CD4-positive, alpha-beta T cell (primary cell): ENCODE measurements at regions not wholly inside any gene's neighbourhood (a gene's known extent, or its start where the extent isn't known, plus 50 kb on each side); places are given as distances from the start of the nearest gene placed in this dataset.

Experiments used
- ATAC-seq: fragments of 200-7000 bp; cut with Tn5 transposase; one replicate; pipeline ENCODE4 v1.10.0; 2022; ENCODE audit warnings: mild to moderate bottlenecking; ENCODE audit not compliant: poor library complexity
- CTCF ChIA-PET: fragments of 350-600 bp; sonication (Branson Sonifier 250); formaldehyde crosslinking; loops from one replicate; lab custom pipeline; 2021; ENCODE audit warnings: antibody characterized with exemption, inconsistent platforms; lab: Charles Lee
- POLR2A ChIA-PET: fragments of 350-600 bp; sonication (Branson Sonifier 250); formaldehyde crosslinking; loops from one replicate; lab custom pipeline; 2021; ENCODE audit warnings: antibody characterized with exemption, inconsistent platforms; lab: Charles Lee
- DNase-seq, 14 experiments: peaks; one replicate each; pipeline ENCODE4 v3.0.0-alpha.2; 2013 to 2020; ENCODE audit warnings: mixed read lengths in 2 of 14
- H3K27ac ChIP-seq, 2 donors: one replicate each; pipeline versions ENCODE4 v1.5.1 to v1.7.0; 2013; ENCODE audit warnings: low read length in 2 of 2, low read depth in 1 of 2, mild to moderate bottlenecking in 1 of 2
- H3K27me3 ChIP-seq, 2 experiments: 1 replicate in 1 of 2; 2 replicates in 1 of 2; pipeline versions ENCODE4 v1.6.1 to v1.7.0; 2013; ENCODE audit warnings: low read length in 2 of 2, control low read depth in 1 of 2, mild to moderate bottlenecking in 1 of 2, moderate library complexity in 1 of 2; ENCODE audit not compliant: insufficient read depth in 2 of 2, control insufficient read depth in 1 of 2
- H3K36me3 ChIP-seq: one replicate; pipeline ENCODE4 v1.6.1; 2013; ENCODE audit warnings: low read length, control low read depth; ENCODE audit not compliant: insufficient read depth
- H3K4me1 ChIP-seq: one replicate; pipeline ENCODE4 v1.6.1; 2013; ENCODE audit warnings: low read length, control low read depth; ENCODE audit not compliant: insufficient read depth
- H3K4me3 ChIP-seq: one replicate; pipeline ENCODE4 v1.5.1; 2013; ENCODE audit warnings: mild to moderate bottlenecking, low read length, moderate library complexity
- H3K9me3 ChIP-seq, 2 experiments: 1 replicate in 1 of 2; 2 replicates in 1 of 2; pipeline versions ENCODE4 v1.6.1 to v1.7.0; 2013; ENCODE audit warnings: low read length in 2 of 2, mild to moderate bottlenecking in 2 of 2, control low read depth in 1 of 2, moderate library complexity in 1 of 2; ENCODE audit not compliant: control insufficient read depth in 1 of 2, insufficient read depth in 1 of 2
- H3K27ac Mint-ChIP-seq: one replicate; pipeline ENCODE4 v1.8.0; 2020; ENCODE audit warnings: mixed read lengths
- H3K27me3 Mint-ChIP-seq: one replicate; pipeline ENCODE4 v1.8.0; 2021; ENCODE audit warnings: mixed read lengths
- H3K36me3 Mint-ChIP-seq: one replicate; pipeline ENCODE4 v1.8.0; 2021; ENCODE audit warnings: low read depth, mixed read lengths
- H3K4me1 Mint-ChIP-seq: one replicate; pipeline ENCODE4 v1.8.0; 2021; ENCODE audit warnings: low read depth, mixed read lengths
- H3K4me3 Mint-ChIP-seq: one replicate; pipeline ENCODE4 v1.8.0; 2020; ENCODE audit warnings: mild to moderate bottlenecking, mixed read lengths
- H3K9me3 Mint-ChIP-seq: one replicate; pipeline ENCODE4 v1.8.0; 2020; ENCODE audit warnings: mixed read lengths
- CTCF ChIP-seq: fragments of 200-600 bp; IDR thresholded peaks from one replicate; pipeline ENCODE4 v1.8.0; 2022; ENCODE audit warnings: antibody characterized with exemption, mild to moderate bottlenecking
- intact Hi-C, 2 experiments: fragments of 100-400 bp; cut with DNase I in 1 of 2; cut with micrococcal nuclease in 1 of 2; formaldehyde crosslinking; loops; one replicate each; pipeline versions ENCODE4 v1.15.1 to v1.9.0; 2023 to 2025; cut with DNase I, micrococcal nuclease

DNA sequence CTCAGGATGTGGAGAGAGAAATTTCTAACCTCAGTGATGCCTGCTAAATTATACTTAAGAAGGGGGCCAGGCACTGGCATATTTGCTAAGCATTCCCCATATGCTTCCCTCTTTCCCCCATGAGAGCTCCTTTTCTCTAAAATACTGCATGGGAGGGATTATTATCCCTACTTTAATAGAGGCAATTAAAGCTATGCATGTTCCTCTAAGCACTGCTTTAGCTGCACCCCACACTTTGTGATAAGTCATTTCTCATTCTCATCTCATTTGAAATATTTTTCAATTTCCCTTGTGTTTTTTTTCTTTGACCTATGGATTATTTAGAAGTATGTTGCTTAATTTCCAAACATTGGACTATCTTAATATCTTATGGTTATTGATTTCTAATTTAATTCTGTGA, 72.1 kb upstream of the CIBAR2 start:
- ATAC-seq: no peak
- H3K4me3 Mint-ChIP-seq: no peak overlapping the region

GRCh38 chr16:85185303-85186100, 73.2 kb upstream of the CIBAR2 start:
- H3K36me3 Mint-ChIP-seq: no peaks in the 10 kb centered on the region
- Histone ChIP-seq H3K27me3 (no peaks in the 10 kb centered on the region), H3K27ac (no peak overlapping the region), H3K36me3 (no peaks in the 10 kb centered on the region), H3K9me3 (peaks cover 19 to 48% of the 10 kb centered on the region in 2 experiments), H3K4me3 (no peak overlapping the region), H3K4me1 (no peaks in the 10 kb centered on the region)
- DNase-seq: no peak
- CTCF ChIA-PET: no interaction called here
- POLR2A ChIA-PET: no interaction called here
- no peak for ATAC-seq
- H3K4me3 Mint-ChIP-seq: no peak overlapping the region
- intact Hi-C loops: no loop called here
- peaks cover 13% of the 10 kb centered on the region for H3K27me3 Mint-ChIP-seq
- TF ChIP-seq CTCF: no peak
- no peak overlapping the region for H3K27ac Mint-ChIP-seq
- no peaks in the 10 kb centered on the region for H3K4me1 Mint-ChIP-seq
- peaks cover 5% of the 10 kb centered on the region for H3K9me3 Mint-ChIP-seq

More for the DNA sequence above, 72.1 kb upstream of the CIBAR2 start:
- H3K4me3 ChIP-seq: no peak overlapping the region
- H3K9me3 ChIP-seq: peaks cover 12 to 46% of the 10 kb centered on the region in 2 experiments
- POLR2A ChIA-PET: no interaction called here
- CTCF ChIA-PET: no interaction called here
- no peak for TF ChIP-seq CTCF
- no peak overlapping the region for H3K27ac ChIP-seq
- no peaks in the 10 kb centered on the region for H3K4me1 ChIP-seq
- no peaks in the 10 kb centered on the region for H3K27me3 ChIP-seq
- H3K36me3 Mint-ChIP-seq: no peaks in the 10 kb centered on the region
- H3K4me1 Mint-ChIP-seq: no peaks in the 10 kb centered on the region
- no peaks in the 10 kb centered on the region for H3K36me3 ChIP-seq
- H3K27ac Mint-ChIP-seq: no peak overlapping the region
- intact Hi-C loops: no loop called here
- H3K9me3 Mint-ChIP-seq: peaks cover 3% of the 10 kb centered on the region
- DNase-seq: no peak
- peaks cover 13% of the 10 kb centered on the region for H3K27me3 Mint-ChIP-seq

GRCh38 chr16:85187002-85187401, 74.7 kb upstream of the CIBAR2 start:
- TF ChIP-seq CTCF: no peak
- Mint-ChIP-seq H3K27me3 (peaks cover 13% of the 10 kb centered on the region), H3K36me3 (no peaks in the 10 kb centered on the region), H3K4me1 (no peaks in the 10 kb centered on the region), H3K4me3 (no peak overlapping the region), H3K9me3 (peaks cover 5% of the 10 kb centered on the region), H3K27ac (no peak overlapping the region)
- no peaks in the 10 kb centered on the region for H3K27me3 ChIP-seq
- CTCF ChIA-PET: no interaction called here
- DNase-seq (no peak), ATAC-seq (no peak)
- POLR2A ChIA-PET: no interaction called here
- intact Hi-C loops: no loop called here
- H3K4me3 ChIP-seq: no peak overlapping the region
- H3K27ac ChIP-seq: no peak overlapping the region
- H3K36me3 ChIP-seq: no peaks in the 10 kb centered on the region
- H3K4me1 ChIP-seq: no peaks in the 10 kb centered on the region
- H3K9me3 ChIP-seq: peaks cover 19 to 49% of the 10 kb centered on the region in 2 experiments
